Keratinocyte (primary cell): ENCODE measurements at regions not wholly inside any gene's neighbourhood (a gene's known extent, or its start where the extent isn't known, plus 50 kb on each side); places are given as distances from the start of the nearest gene placed in this dataset.

Source experiments
- DNase-seq: peaks from one replicate; pipeline ENCODE4 v3.0.0-alpha.2; 2011; ENCODE audit warnings: low read depth, missing footprints, low spot score
- FAIRE-seq: peaks from 2 replicates; lab custom pipeline; 2011; peaks lifted over from hg19 to GRCh38; lab: Jason Lieb, UNC
- H2AFZ ChIP-seq: 2 replicates; pipeline ENCODE4 v1.6.0; 2012; ENCODE audit warnings: low read length, control low read depth, inconsistent platforms; ENCODE audit not compliant: control insufficient read depth
- H3K27ac ChIP-seq: 2 replicates; pipeline ENCODE4 v1.5.1; 2011; ENCODE audit warnings: low read length; ENCODE audit not compliant: control insufficient read depth, insufficient read depth
- H3K27me3 ChIP-seq: 3 replicates; pipeline ENCODE4 v1.6.0; 2011; ENCODE audit warnings: low read length; ENCODE audit not compliant: control insufficient read depth, insufficient read depth; ENCODE audit errors: extremely low read depth
- H3K36me3 ChIP-seq, 2 experiments: 2 replicates in 1 of 2; 3 replicates in 1 of 2; pipeline ENCODE4 v1.5.1; 2011; ENCODE audit warnings: low read length in 2 of 2, mild to moderate bottlenecking in 1 of 2; ENCODE audit not compliant: control insufficient read depth in 2 of 2, insufficient read depth in 2 of 2; ENCODE audit errors: extremely low read depth in 1 of 2
- H3K4me1 ChIP-seq: 3 replicates; pipeline ENCODE4 v1.5.1; 2011; ENCODE audit warnings: low read length; ENCODE audit not compliant: control insufficient read depth, insufficient read depth; ENCODE audit errors: extremely low read depth
- H3K4me2 ChIP-seq: 3 replicates; pipeline ENCODE4 v1.6.0; 2011; ENCODE audit warnings: low read depth, low read length; ENCODE audit not compliant: control insufficient read depth, insufficient read depth; ENCODE audit errors: extremely low read depth
- H3K4me3 ChIP-seq, 3 experiments: fragments of 200-600 bp in 1 of 3; sonication (generic) in 1 of 3; 2 replicates in 2 of 3; 3 replicates in 1 of 3; pipeline ENCODE4 v1.5.1; 2011 to 2016; ENCODE audit warnings: low read length in 3 of 3, mild to moderate bottlenecking in 3 of 3, control low read depth in 2 of 3, inconsistent platforms in 1 of 3, low read depth in 1 of 3, mixed read lengths in 1 of 3, mixed run types in 1 of 3, moderate library complexity in 1 of 3; ENCODE audit not compliant: control insufficient read depth in 2 of 3, insufficient read depth in 2 of 3; ENCODE audit errors: extremely low read depth in 1 of 3
- H3K79me2 ChIP-seq: 2 replicates; pipeline ENCODE4 v1.6.0; 2012; ENCODE audit warnings: low read length; ENCODE audit not compliant: control insufficient read depth, insufficient read depth
- H3K9ac ChIP-seq: 3 replicates; pipeline ENCODE4 v1.6.0; 2011; ENCODE audit warnings: low read length; ENCODE audit not compliant: control insufficient read depth, insufficient read depth; ENCODE audit errors: extremely low read depth
- H3K9me1 ChIP-seq: 3 replicates; pipeline ENCODE4 v1.6.0; 2011; ENCODE audit warnings: low read length; ENCODE audit not compliant: control insufficient read depth, insufficient read depth; ENCODE audit errors: extremely low read depth
- H3K9me3 ChIP-seq: 2 replicates; pipeline ENCODE4 v1.5.1; 2012; ENCODE audit warnings: low read depth, low read length; ENCODE audit not compliant: control insufficient read depth
- H4K20me1 ChIP-seq: 3 replicates; pipeline ENCODE4 v1.6.0; 2011; ENCODE audit warnings: low read length; ENCODE audit not compliant: control insufficient read depth, insufficient read depth; ENCODE audit errors: extremely low read depth
- EZH2 ChIP-seq: IDR thresholded peaks from one replicate; pipeline ENCODE4 v1.6.1; 2012; ENCODE audit warnings: inconsistent platforms, mild to moderate bottlenecking, low read length, moderate library complexity
- dilution Hi-C: fragments of 300-500 bp; cut with MboI; formaldehyde crosslinking; loops from one replicate; pipeline ENCODE4 v1.7.0; 2020; ENCODE audit warnings: low sequenced_read_pairs; ENCODE audit not compliant: extremely low pct_ligation_motif_present
- TF ChIP-seq, protein P1 (sequence below), 3 experiments: IDR thresholded peaks in 1 of 3; conservative IDR thresholded peaks in 1 of 3; optimal IDR thresholded peaks in 1 of 3; 2 replicates in 2 of 3; 3 replicates in 1 of 3; pipeline versions ENCODE3 to v1.5.1; 2011; ENCODE audit warnings: low read length in 3 of 3, mild to moderate bottlenecking in 3 of 3, moderate library complexity in 2 of 3, control low read depth in 1 of 3, inconsistent platforms in 1 of 3; ENCODE audit not compliant: insufficient read depth in 2 of 3; ENCODE audit errors: extremely low read depth in 1 of 3

DNA sequence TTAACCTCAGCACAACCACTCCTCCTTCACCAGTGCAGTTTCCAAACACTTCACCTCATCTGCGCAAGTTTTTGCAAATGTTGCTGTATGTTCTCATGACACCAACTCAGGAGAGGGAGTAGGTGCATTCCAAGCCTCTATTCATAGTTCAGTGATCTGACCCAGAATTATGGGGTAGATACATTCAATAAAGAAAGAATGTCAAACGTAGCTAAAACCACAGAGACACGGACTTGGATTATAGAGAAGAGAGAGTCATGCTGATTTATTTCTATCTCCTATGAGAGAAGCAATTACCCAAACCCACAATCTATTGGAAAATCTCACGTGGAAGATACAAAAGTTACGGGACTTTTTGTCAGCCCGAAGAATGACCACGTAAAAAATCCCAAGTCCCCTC lies 1006.0 kb upstream of the TMEM132C start:
- FAIRE-seq: no peak
- TF ChIP-seq, protein P1, sequence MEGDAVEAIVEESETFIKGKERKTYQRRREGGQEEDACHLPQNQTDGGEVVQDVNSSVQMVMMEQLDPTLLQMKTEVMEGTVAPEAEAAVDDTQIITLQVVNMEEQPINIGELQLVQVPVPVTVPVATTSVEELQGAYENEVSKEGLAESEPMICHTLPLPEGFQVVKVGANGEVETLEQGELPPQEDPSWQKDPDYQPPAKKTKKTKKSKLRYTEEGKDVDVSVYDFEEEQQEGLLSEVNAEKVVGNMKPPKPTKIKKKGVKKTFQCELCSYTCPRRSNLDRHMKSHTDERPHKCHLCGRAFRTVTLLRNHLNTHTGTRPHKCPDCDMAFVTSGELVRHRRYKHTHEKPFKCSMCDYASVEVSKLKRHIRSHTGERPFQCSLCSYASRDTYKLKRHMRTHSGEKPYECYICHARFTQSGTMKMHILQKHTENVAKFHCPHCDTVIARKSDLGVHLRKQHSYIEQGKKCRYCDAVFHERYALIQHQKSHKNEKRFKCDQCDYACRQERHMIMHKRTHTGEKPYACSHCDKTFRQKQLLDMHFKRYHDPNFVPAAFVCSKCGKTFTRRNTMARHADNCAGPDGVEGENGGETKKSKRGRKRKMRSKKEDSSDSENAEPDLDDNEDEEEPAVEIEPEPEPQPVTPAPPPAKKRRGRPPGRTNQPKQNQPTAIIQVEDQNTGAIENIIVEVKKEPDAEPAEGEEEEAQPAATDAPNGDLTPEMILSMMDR (optimal IDR thresholded peaks at IDR 0.05 in 1 of 3, IDR thresholded peaks at IDR 0.05 in 1 of 3, conservative IDR thresholded peaks at IDR 0.05 in 1 of 3; ENCODE audit: extremely low read depth in 1 of 3, insufficient read depth in 2 of 3, low read length in 3 of 3): no peak
- TF ChIP-seq EZH2: no peak

DNA sequence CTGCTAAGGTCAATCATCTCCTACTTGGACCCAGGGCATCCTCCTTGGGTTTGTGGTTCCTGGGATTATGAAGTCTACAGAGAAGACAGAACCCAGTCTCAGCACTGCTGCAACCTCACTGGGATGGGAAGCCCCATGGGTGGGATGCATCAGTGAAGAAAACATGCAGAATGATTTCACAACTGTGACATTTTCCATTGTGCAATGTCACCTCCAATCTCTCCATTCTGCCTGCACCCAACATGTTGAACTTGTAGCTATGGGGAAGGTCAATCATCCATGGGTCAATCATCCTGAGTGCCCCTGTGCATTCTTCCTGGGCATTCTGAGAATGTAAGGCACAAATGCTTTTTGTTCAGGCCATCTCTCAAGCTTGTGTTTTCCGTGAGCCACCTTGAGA lies 1004.4 kb upstream of the TMEM132C start:
- no peak overlapping the region for H3K4me2 ChIP-seq
- dilution Hi-C loops: no loop called here
- no peak overlapping the region for H3K9ac ChIP-seq
- DNase-seq (no peak), FAIRE-seq (no peak)
- no peaks in the 10 kb centered on the region for H3K9me1 ChIP-seq
- no peaks in the 10 kb centered on the region for H3K27me3 ChIP-seq
- no peaks in the 10 kb centered on the region for H3K36me3 ChIP-seq
- no peaks in the 10 kb centered on the region for H3K79me2 ChIP-seq
- no peak overlapping the region for H2AFZ ChIP-seq
- H3K9me3 ChIP-seq: no peaks in the 10 kb centered on the region
- no peaks in the 10 kb centered on the region for H4K20me1 ChIP-seq
- no peak overlapping the region for H3K4me3 ChIP-seq
- TF ChIP-seq, protein P1 (optimal IDR thresholded peaks at IDR 0.05 in 1 of 3, IDR thresholded peaks at IDR 0.05 in 1 of 3, conservative IDR thresholded peaks at IDR 0.05 in 1 of 3; ENCODE audit: extremely low read depth in 1 of 3, insufficient read depth in 2 of 3, low read length in 3 of 3): no peak
- TF ChIP-seq EZH2: no peak
- H3K4me1 ChIP-seq: no peaks in the 10 kb centered on the region
- H3K27ac ChIP-seq: no peak overlapping the region

More for the DNA sequence above, 1006.0 kb upstream of the TMEM132C start:
- Histone ChIP-seq H3K27ac (no peak overlapping the region), H3K9me3 (no peaks in the 10 kb centered on the region), H3K79me2 (no peaks in the 10 kb centered on the region), H3K4me1 (no peaks in the 10 kb centered on the region), H3K36me3 (no peaks in the 10 kb centered on the region), H3K4me2 (no peak overlapping the region), H3K4me3 (no peak overlapping the region), H4K20me1 (no peaks in the 10 kb centered on the region), H2AFZ (no peak overlapping the region), H3K9ac (no peak overlapping the region), H3K9me1 (no peaks in the 10 kb centered on the region), H3K27me3 (no peaks in the 10 kb centered on the region)
- dilution Hi-C loops: no loop called here
- DNase-seq: no peak
